SU-DHL-6 (cell line): ENCODE measurements at regions not wholly inside any gene's neighbourhood (a gene's known extent, or its start where the extent isn't known, plus 50 kb on each side); places are given as distances from the start of the nearest gene placed in this dataset.
A peak's percentile ranks its signal among the peaks of the same experiment; 100 is the strongest.

Experiments used
- CTCF ChIP-seq: fragments of 200-600 bp; sonication (generic); IDR thresholded peaks from one replicate; pipeline ENCODE4 v1.5.1; 2017; ENCODE audit warnings: antibody characterized with exemption, mild to moderate bottlenecking, low read length, moderate library complexity; ENCODE audit not compliant: insufficient read depth, poor library complexity, severe bottlenecking
- EZH2phosphoT487 ChIP-seq: fragments of 200-600 bp; sonication (generic), shearing (Covaris generic); conservative IDR thresholded peaks from 2 replicates; pipeline ENCODE4 v1.6.1; 2018; ENCODE audit warnings: mild to moderate bottlenecking, antibody characterized with exemption, low read length, moderate library complexity, mixed read lengths

GRCh38 chr11:119533921-119534736 lies 111.2 kb upstream of the THY1 start:
- no peak for TF ChIP-seq EZH2phosphoT487
- peak; percentile 93 for TF ChIP-seq CTCF
